ENCODE measurements at regions not wholly inside any gene's neighbourhood (a gene's known extent, or its start where the extent isn't known, plus 50 kb on each side); places are given as distances from the start of the nearest gene placed in this dataset.

GRCh38 chr14:76950055-76951020, 78.2 kb downstream of the IRF2BPL start:
- TF ChIP-seq GATA2 (IDR thresholded peaks at IDR 0.05; ENCODE audit: low read depth, low read length) (no peak), GATA3 (IDR thresholded peaks at IDR 0.05; ENCODE audit: low read depth, low read length) (no peak)
